NCI-H2196 treated with DMSO at 0.1 percent for 48 hours (cell line): ENCODE measurements at regions not wholly inside any gene's neighbourhood (a gene's known extent, or its start where the extent isn't known, plus 50 kb on each side); places are given as distances from the start of the nearest gene placed in this dataset.
"Not testable (repeated sequence)": the region's sequence is repeated elsewhere in the genome, so short reads cannot be mapped to it uniquely, and the experiment has no call there.

ENCODE experiments used
- DNase-seq: peaks from one replicate; lab custom pipeline; 2025; ENCODE audit not compliant: unreplicated experiment; lab: John Stamatoyannopoulos, UW

DNA sequence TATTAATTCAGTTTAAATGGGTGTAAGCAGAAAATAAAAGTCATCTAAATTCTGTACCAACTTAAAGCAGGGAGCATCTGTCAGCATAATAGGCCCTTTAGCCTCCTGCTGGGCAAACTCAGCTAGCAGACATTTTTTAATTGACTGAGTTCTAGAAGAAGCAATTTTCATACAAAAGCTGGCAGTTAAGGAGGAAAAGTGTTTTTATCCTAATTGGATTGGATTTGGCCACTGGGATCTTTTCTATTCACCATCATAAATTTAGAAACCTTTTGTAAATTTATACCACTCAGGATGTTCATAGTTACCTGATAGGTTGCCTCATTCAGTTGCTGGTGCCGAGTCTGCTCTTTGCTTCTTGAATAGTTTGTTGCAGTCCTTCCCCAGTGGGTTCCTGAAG lies 262.7 kb upstream of the FSIP2 start:
- no peak for DNase-seq

DNA sequence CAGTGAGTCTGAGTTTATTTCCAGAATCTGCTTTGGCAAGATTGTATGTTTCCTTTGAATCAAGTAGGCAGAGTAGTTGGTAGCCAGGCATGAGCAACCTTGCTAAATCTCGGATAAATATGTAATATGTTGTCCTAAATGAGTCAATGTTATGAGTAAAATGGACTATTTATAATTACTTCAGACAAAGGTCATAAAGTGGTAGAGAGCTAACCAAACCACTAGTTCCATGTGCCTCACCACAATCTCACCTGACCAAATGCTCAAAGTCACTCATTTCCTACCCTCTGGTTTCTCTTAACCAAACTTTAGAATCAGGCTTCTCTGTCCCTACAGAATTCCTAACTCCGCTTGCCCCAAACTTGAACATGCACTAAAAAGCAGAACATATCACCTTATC lies 261.2 kb upstream of the FSIP2 start:
- DNase-seq = no peak

DNA sequence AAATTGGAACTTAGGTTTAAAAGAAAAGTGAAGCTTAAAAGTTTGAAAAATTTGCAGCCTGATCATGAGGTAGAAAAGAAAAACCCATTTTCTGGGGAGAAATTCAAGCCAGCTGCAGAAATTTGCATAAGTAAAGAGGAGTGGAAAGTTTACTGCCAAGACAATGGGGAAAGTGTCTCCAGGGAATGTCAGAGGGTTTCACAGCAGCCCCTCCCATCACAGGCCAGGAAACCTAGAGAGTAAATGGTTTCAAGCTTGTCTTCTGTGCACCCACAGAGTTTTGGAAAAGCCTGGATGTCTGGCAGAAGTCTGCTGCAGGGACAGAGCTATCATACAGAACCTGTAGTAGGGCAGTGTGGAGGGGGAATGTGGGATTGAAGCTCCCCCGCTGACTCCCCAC lies 254.0 kb upstream of the FSIP2 start:
- DNase-seq = no peak

DNA sequence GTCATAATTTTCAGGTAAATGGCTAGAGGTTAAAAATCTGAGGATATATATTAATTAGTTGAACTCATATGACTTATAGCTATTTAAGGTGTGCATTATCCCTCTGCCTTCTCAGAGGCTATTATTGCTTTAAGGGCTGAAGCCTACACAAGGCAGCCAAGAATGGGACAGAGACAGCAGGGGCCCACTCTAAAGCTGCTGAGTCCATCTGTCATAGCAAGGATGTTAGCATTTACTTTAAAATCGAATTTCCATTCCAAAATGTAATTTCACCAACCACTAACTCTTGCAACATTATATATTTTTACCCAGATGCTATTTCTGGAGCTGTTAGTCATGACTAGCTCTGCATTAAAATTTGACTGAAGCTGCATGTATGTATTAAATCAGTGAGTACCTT lies 236.3 kb upstream of the FSIP2 start:
- DNase-seq = no peak

DNA sequence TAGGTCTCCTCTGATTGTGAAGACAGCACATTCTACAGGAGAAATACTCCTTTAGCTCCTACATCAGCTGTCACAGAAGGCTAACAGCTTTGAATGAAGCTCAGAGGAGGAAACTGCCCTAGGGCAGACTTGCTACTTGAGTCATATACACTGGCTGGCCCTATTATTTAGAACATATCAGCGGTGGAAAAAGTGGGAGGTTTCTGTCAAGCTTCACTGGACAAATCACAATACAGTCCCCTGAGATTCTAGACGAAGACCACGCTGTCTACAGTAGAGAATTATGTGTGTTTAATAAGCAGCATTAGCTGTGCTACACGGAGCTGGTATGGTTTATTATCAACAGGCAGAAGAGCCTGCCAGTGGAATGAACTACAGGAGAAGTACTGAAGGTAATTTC lies 230.9 kb upstream of the FSIP2 start:
- DNase-seq = no peak

DNA sequence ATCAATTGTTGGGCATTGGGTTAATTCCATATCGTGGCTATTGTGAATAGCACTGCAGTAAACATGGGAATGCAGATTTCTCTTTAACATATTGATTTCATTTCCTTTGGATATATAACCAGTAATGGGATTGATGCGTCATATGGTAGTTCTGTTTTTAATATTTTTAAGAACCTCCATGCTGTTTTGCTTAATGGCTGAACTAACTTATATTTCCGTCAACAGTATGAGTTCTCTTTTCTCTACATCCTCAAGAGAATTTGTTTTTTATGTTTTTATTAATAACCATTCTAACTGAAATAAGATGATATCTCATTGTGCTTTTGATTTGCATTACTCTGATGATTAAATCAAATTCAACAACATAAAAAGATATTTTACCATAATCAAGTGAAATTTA lies 228.5 kb upstream of the FSIP2 start:
- no peak for DNase-seq

DNA sequence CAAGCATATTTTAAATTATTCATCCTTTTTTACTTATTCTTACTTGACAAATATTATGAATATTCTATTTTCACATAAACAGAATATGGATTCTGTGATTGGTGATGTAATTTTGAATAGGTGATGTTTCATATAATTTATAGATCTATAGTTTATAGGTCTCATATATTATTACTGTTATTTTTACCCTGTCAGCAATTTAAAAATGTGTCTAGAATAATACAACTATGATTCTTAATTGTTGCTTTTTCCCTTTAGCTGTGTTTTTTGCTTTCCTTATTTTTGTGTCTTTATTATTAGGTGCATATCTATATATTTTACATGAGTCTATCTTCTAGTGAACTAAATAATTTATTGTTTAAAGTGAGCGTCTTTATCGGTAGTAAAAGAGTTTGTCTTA lies 226.7 kb upstream of the FSIP2 start:
- no peak for DNase-seq

DNA sequence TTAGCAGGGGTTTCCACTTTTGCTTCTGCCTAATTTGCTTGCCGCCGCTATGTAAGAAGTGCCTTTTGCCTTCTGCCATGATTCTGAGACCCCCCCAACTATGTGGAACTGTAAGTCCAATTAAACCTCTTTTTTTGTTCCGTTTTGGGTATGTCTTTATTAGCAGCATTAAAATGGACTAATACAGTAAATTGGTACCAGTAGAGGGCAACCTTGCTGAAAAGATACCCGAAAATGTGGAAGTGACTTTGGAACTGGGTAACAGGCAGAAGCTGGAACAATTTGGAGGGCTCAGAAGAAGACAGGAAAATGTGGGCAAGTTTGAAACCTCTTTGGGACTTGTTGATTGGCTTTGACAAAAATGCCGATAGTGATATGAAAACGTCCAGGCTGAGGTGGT lies 216.1 kb upstream of the FSIP2 start:
- DNase-seq = no peak

DNA sequence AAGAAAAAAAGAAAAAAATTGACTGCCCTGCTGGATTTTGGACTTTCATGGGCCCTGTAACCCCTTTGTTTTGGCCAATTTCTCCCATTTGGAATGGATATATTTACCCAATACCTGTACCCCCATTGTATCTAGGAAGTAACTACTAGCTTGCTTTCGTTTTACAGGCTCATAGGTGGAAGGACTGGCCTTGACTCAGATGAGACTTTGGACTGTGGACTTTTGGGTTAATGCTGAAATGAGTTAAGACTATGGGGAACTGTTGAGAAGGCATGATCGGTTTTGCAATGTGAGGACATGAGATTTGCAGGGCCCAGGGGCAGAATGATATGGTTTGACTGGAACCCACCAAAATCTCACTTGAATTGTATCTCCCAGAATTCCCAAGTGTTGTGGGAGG lies 214.4 kb upstream of the FSIP2 start:
- DNase-seq = not testable (repeated sequence)

DNA sequence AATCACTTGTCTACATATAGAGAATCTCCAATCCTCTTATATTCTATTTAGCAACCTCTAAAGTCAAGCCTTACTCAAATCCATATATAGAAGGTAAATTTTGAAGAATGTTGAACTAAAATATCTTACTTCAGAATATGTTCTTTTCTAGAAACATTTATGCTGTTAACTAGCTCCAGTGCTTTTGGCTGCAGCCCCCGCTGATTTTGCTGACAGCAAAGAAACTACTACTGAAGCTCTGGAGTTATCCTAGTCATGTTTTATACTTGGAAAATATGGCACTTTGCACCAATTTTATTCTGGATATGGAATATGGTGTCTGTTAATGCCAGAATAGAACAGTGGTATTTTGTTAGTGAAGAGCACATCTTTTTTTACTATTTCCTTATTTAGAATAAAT lies 212.4 kb upstream of the FSIP2 start:
- no peak for DNase-seq

DNA sequence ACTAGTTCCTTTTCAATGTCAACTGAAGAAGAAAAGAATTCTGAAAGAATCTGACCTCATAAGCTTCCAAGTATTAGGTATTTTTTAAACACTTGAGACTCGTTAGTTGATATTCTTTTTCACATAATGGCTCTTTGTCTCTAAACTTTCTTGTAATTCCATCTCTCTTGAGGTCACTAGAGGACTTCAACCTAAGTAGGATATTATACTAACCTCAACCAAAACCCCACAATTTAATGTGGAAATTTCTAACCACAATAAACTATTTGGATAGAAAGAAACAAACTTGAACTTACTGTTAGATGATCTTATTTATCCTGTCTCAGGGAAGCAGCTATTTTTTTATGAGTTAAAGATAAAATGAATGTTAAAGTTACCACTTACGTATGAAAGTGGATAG lies 206.9 kb upstream of the FSIP2 start:
- no peak for DNase-seq

DNA sequence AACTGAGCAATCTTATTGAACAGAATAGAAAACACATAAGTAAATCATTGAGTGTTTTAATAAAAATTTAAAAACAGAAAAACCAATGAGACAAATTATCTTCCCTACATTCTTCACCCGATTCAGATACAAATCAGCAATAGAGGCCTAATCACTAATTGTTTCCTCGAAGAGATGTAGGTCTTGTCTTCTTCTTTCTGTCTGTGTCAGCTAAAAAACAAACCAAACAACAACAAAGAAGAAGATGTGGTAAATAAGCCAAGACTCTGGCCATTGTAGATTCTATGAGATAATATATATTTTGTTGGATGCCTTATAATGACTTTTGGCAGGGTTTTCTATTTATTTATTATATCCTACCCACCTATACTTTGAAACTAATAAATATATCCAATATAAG lies 200.9 kb upstream of the FSIP2 start:
- no peak for DNase-seq

DNA sequence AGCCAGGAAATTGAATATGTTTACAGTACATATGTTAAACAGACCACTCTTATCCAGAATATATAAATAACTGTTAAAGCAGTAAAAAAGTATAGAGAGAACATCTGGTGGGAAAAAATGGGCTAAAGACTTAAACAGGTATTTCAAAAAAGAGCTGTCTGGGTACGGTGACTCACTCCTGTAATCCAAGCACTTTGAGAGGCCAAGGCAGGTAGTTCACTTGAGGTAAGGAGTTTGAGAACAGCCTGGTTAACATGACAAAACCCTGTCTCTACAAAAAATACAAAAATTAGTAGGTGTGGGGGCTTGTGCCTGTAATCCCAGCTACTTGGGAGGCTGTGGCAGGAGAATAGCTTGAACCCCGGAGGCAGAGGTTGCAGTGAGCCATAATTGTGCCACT lies 171.4 kb upstream of the FSIP2 start:
- no peak for DNase-seq

DNA sequence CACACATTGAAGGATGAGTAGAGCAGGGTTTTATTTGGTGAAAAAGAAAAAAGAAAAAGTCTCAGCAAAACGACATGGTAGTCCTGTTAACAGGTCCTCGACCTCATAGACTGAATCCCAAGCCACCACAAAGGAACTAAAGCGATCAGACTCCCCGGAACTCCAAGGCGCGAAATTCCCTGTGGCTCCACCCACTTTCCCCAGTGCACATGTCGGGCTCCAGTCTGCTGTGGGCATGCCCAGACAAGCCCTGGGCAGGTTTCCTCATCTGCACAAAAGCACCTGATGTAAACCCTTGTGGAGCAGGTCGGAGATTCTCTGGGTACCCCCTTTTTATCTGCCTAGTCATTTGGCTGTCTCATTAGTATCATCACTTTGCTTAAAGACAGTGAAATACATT lies 170.7 kb upstream of the FSIP2 start:
- no peak for DNase-seq

DNA sequence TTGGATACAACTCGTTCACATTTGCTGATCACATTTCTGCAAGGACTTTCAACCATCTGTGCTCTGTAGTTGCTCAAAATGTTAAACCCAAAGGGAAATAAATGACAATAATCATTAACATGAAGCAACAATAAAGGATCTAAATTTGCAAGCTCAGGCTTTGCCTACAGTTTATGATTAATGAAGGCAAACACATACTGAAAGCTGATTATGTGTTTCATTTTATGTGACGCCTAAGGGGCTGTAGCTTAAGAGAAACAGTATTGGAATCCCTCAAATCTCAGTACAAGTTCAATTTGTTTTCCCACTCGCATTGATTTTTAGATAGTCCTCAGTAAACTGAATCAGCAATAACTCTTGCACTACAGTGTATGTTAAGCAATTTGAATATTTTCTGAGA lies 160.3 kb upstream of the FSIP2 start:
- DNase-seq = no peak

DNA sequence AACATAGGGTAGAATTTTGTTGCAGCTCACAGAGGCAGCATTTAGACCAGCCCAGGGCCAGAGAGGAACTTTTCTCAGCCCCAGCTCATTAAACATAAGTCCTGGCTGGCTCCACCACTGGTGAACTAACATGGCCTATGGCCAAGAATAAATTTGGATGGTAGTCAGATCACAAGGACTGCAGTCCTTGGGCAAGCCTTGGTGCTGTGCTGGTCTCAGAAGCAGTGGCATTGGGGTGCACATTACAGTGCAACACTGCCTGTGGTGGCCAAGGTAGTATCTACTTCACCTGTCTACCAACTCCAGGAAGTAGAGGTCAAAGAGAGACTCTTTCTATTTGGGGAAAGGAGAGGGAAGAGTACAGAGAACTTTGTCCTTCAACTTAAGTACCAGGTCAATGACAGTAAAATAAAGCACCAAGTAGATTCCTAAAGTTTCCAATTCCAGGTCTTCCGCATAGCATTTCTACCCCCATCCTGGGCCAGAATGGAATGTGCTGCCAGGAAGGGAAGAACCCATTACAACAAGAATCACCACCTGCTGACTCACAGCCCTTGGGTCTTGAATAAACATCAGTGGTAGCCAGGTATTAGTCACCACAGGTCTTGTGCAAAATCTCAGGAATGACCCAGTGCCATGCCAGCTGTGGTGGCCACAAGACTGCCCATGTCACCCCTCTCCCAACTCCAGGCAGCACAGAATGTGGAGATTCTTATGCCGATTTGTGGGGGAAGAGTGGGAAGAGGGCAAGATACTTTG lies 155.4 kb upstream of the FSIP2 start:
- DNase-seq = no peak

DNA sequence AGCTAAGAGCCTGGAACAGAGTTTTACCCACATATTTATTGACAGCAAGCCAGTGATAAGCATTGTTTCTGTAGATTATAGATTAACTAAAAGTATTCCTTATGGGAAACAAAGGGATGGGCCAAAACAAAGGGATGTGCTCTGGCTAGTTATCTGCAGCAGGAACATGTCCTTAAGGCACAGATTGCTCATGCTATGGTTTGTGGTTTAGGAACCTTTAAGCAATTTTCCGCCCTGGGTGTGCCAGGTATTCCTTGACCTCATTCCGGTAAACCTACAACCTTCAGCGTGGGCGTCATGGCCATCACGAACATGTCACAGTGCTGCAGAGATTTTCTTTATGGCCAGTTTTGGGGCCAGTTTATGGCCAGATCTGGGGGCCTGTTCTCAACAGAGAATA lies 153.4 kb upstream of the FSIP2 start:
- not testable (repeated sequence) for DNase-seq

DNA sequence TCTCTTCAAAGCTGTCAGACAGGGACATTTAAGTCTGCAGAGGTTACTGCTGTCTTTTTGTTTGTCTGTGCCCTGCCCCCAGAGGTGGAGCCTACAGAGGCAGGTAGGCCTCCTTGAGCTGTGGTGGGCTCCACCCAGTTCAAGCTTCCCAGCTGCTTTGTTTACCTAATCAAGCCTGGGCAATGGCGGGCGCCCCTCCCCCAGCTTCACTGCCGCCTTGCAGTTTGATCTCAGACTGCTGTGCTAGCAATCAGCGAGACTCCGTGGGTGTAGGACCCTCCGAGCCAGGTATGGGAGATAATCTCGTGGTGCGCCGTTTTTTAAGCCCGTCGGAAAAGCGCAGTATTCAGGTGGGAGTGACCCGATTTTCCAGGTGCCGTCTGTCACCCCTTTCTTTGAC lies 147.3 kb upstream of the FSIP2 start:
- not testable (repeated sequence) for DNase-seq

DNA sequence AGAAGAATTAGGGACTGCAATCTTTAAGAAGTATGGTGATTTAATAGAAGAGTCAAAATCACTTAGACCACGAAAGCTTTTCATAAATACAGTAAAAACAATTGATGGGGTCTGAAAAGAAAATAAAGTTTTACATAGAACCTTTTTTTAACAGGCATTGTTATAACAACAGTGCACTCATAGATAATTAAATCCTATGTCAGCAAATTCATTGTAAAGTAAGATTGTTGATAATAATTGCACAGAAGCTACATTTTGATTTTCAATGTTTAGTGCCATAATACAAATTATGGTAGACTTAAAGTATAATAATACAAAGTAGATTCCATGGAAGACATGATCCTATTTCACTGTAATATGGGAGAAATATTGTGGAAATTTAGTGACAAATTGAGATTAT lies 130.7 kb upstream of the FSIP2 start:
- DNase-seq = no peak

DNA sequence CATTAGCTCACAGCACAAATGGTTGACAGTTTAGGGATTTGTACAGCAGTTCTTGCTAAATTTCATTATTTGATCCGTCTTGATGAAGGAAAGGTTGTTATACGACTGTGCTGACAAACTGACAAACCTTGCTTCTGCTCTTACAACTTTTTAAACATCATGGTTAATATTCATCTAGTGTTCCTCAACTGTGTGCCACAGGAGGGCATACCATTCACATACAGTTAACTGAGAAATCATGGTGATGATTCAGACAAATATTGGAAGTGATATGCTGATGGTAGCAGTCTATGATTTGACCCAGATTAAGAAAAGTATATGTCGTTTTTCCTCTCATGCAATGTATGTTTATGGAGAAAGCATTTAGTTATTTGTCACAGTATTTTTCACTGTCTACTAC lies 129.8 kb upstream of the FSIP2 start:
- no peak for DNase-seq

DNA sequence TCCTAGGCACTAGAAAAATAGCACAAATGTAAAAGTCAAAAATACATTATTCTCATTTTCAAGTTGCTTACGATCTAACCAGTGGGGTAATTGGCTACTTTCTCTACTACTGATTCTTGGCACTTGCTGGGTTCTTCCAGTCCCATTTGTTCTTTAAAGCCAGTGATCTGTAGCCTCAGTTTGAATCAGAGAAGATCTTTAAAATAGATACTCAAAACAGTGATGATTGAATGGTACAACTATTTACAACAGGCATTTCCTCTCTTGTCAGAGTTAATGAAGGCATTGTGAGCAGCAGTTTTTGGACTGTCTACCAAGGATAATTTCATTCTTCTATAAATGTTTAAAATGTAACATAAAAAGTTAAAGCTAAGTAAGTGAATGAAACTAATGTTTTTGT lies 128.3 kb upstream of the FSIP2 start:
- no peak for DNase-seq

DNA sequence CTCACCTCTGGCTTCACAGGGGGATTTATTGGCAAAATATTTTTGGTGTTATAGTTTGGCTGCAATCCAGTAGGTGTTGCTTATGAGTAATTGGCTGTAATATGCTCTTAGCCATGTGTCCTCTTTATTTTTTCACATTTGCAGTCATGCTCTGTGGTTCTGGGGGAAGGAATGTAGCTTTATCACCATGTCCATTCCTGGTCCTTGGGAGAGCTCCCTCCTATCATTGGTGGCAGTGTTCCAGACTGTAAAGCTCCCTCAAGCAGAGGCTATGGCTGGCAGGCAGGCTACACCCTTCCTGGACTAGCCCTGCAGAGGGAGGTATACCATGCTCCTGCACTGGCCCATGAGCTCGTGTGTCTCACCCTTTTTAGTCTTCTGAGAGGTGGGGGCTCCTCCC lies 120.0 kb upstream of the FSIP2 start:
- no peak for DNase-seq

DNA sequence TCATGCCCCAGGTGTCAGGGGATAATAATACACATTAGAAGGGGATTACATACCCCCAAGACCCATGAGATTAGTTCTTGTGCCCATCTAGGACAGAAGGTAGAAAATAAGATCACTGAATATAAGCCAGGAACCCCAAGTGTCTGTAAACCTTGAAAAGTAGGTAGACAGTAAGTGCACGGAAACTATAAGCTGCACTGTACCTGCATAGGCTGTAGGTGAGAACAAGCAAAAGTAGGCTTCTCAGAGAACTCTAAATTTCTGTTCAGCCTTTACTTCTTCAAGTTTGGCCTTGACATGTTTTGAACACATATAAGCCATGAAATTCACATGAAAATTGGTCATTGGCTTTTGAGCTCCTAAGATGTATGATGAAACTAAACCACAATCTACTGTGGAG lies 113.0 kb upstream of the FSIP2 start:
- no peak for DNase-seq

DNA sequence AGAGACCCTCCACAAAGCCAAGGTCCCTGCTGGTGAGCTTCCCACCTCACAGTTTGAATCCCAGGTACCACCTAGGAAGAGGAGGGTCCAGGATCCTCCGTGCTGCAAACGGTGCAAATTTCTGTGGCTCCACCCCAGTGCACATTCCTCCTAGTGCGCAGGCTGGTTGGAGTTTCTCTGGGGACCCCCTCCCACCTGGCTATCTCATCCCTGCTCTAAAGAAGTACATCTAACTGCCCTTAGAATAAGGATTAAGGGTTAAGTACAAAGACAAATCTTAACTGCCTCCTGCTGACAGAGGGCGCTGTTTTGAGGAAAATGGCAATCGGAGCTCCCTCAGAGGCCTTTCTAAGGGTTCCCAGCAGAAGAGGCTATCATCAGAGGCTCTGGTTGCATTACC lies 109.6 kb upstream of the FSIP2 start:
- no peak for DNase-seq
